ENCODE measurements at regions not wholly inside any gene's neighbourhood (a gene's known extent, or its start where the extent isn't known, plus 50 kb on each side); places are given as distances from the start of the nearest gene placed in this dataset.

DNA sequence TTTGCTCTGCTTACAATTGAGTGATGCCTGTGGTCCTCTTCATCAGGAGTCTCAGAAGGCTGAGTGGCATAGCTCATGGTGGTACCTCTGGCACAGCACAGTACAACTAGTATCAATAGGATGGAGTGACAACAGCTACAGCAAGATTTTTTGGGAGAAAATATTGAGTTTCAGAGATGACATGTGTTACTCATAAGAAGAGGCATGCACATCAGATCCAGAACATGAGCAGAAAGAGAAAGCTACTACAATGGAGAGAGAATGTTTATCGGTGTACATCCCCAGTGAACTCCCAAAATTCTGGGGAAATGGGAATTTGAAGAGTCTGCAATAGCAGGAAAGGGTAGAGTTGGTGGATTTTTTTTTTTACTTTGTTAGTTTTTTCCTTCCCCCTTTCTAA is 130.5 kb upstream of the MB21D2 start:
- TF ChIP-seq, protein P1, sequence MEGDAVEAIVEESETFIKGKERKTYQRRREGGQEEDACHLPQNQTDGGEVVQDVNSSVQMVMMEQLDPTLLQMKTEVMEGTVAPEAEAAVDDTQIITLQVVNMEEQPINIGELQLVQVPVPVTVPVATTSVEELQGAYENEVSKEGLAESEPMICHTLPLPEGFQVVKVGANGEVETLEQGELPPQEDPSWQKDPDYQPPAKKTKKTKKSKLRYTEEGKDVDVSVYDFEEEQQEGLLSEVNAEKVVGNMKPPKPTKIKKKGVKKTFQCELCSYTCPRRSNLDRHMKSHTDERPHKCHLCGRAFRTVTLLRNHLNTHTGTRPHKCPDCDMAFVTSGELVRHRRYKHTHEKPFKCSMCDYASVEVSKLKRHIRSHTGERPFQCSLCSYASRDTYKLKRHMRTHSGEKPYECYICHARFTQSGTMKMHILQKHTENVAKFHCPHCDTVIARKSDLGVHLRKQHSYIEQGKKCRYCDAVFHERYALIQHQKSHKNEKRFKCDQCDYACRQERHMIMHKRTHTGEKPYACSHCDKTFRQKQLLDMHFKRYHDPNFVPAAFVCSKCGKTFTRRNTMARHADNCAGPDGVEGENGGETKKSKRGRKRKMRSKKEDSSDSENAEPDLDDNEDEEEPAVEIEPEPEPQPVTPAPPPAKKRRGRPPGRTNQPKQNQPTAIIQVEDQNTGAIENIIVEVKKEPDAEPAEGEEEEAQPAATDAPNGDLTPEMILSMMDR (IDR thresholded peaks at IDR 0.05): no peak
- TF ChIP-seq EZH2 (IDR thresholded peaks at IDR 0.05): no peak
- no peak for TF ChIP-seq EZH2phosphoT487 (IDR thresholded peaks at IDR 0.05)

All from neural progenitor cell (in vitro differentiated cells).